Right renal pelvis (tissue), 4 donors: ENCODE measurements at regions not wholly inside any gene's neighbourhood (a gene's known extent, or its start where the extent isn't known, plus 50 kb on each side); places are given as distances from the start of the nearest gene placed in this dataset.

Experiments
- DNase-seq, 4 donors: peaks; one replicate each; pipeline ENCODE4 v3.0.0-alpha.2; 2013; ENCODE audit warnings: low read depth in 4 of 4, low spot score in 3 of 4, missing footprints in 1 of 4

DNA sequence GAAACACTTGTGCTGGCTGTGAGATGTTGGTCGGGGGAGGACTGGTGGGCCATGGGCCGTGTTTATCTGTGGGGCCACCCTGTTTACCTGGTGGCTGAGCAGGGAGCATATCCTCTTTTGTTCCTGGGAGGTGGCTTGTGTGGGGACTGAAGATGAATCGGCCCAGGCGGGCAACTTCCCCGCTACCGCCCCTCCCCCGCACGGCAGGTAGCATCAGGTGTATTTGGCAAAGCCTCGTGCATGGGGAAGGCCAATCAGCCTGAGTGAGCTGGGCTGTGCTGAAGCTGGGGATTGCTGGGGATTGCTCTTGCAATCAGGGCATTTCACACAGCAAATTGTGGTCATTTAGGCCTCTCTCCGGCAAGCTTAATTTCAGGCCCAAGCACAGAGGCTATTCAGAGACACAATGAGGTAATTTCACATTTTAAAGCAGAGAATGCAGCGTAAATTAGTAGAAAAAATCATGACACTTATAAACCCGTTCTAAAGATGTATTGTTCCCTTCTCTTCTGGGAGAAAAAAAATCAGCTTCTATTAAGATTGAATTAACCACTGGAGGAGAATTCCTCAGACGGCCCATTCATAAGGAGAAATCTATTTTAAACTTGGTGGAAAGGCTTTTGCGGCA, 197.7 kb upstream of the POU3F1 start:
- no peak for DNase-seq

DNA sequence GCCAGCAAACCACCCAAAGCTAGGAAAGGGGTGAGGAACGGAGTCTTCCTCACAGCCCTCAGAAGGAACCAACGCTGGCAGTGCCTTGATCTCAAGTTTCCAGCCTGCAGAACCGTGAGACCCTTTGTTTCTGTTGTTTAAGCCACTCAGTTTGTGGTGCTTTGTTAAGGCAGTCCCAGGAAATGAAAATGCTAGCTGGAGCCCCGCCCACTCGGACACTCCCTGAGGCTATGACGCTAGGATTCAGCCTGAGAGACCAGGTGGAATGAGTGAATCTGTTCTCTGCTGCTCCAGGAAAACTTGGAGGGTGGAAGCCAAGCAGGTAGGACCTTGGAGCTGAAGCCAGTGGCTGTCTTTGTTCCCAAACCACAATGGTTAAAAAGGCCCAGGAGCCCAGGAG, 196.5 kb upstream of the POU3F1 start:
- DNase-seq = no peak

GRCh38 chr1:38242506-38242905, 195.9 kb upstream of the POU3F1 start:
- DNase-seq = no peak

GRCh38 chr1:38241594-38242334, 195.2 kb upstream of the POU3F1 start:
- DNase-seq = no peak

DNA sequence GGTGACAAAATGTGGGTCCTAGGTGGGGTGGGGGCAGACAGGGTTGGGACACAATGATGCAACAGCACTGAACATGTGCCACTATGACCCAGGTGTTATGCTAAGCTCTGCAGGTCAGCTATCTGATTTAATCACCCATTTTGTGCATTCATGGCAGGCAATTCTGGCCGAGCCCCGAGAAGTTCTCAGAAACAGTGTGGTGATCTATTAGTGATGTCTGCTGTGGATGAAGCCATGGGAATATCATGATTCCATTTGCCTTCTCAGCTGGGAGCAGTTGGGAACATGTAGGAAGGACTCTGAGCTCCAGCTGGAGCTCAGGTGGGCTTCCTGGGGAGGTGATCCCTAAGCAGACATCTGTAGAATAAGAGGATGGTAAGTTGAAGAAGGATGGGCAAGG, 194.0 kb upstream of the POU3F1 start:
- no peak for DNase-seq

DNA sequence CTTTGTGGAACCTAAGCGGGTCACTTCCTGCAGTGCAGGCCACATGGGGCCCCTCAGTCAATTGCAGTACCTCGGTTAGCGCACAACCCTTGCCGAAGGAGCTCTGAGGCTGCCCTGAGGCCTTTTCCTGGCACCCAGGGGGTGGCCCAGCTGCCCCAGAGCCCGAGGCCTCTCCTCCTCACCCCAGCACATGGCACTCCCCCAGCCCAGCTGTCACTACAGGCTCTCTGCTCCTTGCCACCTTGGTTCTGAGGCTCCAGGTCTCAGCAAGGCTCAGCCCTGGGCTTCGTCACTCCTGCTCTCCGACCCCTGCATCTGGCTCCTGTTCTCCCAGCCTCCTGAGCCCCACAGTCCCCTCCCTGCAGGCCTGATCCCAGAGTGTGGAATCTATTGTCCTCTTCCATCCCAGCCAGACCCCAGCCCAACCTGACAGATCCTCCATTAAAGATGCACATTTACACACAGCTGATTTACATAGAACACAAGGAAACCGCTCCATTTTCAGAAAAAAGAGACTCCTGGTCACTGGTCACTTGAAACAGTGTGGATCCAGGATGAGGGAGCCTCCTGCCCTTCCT, 192.8 kb upstream of the POU3F1 start:
- no peak for DNase-seq

DNA sequence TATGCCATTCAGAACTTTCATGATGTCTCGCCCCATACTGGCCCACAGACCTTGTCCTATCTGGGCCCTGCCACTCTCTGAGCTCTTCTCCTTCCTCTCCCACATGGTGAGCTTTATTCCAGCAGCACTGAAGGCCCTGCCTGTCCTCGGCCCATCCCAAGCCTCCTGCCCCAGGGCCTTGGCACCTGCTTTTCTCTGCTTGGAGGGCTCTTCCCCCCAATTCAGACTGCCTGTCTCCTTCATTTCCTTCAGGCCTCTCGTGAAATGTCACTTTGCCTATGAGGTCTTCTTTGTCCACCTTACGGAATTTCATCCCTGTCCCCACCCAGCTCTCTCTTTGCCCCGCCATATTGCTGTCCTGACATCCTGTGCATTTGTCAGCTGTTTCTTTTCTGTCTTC, 191.7 kb upstream of the POU3F1 start:
- DNase-seq = no peak

DNA sequence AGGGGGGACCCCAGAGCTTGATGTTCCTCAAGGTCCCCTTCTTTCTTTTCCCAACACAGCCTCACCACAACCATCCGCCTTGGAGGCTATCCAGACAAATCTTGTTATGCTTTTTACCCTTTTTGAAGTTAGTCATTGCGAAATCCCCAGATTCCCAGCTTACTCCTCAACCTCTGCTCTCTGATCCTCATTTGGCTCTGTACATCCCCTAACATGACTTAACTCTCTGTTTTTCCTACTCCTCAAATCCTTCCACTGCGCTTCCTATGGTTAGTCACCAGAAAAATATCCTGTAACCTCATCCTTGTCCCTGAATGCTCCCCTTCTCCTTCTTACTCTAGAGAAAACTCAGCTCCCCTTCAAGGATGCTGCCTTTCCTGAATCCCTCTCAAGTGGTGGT, 189.1 kb upstream of the POU3F1 start:
- DNase-seq = no peak

GRCh38 chr1:38231941-38232340, 185.3 kb upstream of the POU3F1 start:
- no peak for DNase-seq

DNA sequence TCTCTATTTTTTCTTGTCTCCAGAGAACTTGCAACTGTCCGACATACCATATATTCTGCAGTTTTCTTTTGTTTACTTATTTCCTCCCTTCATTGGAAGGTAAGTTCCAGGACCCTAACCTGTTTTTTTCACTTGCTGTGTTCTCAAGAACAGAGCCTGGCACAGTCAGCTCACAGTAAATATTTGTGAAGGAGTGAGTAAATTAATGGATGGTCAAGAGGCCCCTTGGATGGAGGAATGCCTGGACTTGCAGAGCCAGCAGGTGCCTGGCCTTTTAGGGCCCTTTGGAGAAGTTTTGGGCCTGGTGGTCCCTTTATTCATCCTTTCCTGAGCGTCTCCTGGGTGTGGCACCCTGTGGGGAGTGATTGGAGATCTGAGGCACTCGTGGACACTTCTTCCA, 182.1 kb upstream of the POU3F1 start:
- no peak for DNase-seq

- DNase-seq = no peak
These were observed 179.2 kb upstream of the POU3F1 start for GRCh38 chr1:38225745-38226144.

DNA sequence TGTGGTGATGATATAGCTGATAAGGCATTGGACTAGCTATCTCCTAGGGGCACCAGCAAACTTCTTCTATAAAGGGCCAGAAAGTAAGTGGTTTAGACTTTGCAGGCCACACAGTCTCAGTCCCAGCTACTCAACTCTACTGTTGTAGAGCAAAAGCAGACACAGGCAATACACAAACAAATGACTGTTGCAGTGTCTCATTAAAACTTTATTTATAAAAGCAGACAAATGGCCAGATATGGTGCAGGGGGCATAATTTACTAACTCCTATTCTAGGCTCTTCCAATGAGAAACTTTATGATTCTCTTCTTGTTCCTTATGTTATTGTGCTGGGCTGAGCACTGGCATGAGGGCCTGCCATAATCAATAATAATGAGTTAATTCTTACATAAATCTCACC, 176.8 kb upstream of the POU3F1 start:
- no peak for DNase-seq

DNA sequence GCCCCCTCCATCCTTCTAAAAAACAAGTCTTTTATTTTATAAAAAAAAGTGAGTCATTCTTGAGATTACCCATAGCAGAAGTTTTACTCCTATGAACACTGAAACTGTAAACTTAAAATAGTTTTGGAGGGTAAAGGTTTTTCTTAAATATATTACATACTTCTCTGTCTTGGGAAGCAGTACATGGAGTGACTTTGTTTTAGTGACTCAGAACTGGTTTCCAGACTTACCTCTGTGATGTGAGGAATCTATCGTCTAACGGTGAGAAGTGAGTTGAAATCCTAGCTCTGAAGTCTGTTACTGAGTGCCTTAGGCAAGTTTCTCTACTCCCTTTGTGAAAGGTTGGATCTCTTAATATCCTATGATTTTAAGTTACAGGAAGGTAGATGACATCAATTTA, 176.3 kb upstream of the POU3F1 start:
- DNase-seq = no peak

GRCh38 chr1:38221006-38221649, 174.5 kb upstream of the POU3F1 start:
- DNase-seq = no peak

GRCh38 chr1:38217316-38217715, 170.7 kb upstream of the POU3F1 start:
- DNase-seq = no peak

DNA sequence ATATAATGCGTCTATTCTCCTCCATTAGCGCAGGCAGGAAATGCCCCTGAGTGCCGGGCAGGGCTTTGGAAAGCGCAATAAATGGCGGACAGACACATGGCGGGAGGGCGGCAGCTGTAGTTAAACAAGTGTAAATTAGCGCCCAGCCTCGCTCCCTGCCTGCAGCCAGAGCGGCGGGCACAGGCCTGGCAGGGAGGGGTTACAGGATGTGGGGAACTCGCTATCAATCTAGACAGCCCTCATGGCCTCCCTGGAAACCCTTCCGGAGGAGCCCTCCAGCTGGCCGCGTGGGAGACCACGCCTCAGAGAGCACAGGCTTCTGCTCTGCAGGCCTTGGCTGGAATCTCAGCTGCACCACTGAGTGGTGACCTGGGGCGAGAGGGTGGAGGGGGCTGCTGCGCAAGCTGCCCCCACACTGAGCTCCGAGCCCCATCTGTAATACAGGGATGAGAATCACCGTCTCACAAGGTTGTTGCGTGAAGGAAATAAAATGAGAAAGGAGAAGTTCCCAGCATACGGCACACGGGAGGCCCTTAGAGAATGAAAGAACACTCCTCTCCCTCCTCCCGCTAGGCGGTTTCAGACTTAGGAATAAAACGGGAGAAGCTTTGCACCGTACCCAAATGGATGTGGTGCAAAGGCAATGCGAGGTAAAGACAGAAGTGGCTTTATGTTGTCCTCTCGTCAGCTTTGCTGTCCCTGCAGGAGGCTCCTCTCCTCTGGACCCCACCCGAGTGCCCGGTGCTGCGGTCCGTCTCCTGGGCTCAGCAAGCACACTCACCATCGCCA, 167.2 kb upstream of the POU3F1 start:
- no peak for DNase-seq

DNA sequence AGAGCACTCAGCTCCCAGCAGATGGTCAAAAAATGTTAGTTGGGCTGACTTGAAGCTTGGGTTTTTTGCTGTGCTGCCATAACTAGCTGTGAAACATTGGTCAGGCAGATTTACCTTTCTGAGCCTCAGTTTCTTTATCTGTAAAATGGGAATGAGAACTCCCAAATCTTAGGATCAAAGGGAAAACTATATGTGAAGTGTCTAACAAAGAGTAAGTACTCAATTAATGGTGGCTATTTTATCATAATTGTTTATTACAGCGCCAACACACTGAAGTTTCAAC, 164.2 kb upstream of the POU3F1 start:
- no peak for DNase-seq

DNA sequence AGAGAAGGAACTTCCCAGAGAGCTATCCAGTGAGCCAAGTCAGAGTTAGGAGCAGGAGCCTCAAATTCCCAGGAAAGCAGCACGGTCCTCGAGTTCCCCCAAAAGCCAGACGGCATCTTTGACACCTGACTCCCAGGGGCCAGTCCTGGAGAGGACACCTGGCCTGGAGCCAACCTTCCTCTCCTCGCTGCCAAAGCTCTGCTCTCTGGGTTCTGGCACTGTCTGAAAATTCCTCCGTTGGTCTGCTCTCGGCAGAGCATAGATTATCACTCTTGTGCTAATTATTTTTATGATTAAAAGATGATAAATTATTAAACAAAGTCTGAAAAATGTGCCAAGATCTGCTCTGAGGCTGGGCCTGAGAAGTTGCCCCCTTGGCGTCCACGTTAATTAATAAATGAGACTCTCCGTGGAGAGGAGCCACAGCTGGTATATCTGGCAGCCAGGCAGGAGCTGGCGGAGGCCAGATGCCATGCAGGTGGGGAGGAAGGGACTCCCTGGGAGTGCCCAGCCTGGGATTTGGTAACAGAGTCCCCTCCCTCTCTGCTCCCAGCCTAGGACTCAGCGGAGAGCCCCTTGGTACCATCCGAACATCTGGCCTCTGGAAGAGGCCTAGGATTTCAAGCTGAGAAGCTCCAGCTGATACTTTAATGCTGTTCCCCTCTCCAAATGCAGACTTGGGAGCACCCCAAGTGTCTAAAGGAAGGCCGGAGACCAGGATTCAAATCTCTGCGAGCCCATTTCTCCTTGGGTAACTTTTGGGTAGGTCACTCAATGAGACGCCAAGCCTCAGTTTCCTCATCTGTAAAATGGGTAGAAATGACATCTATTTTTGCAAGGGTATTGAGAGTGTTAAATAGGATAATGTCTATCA, 163.7 kb upstream of the POU3F1 start:
- no peak for DNase-seq

DNA sequence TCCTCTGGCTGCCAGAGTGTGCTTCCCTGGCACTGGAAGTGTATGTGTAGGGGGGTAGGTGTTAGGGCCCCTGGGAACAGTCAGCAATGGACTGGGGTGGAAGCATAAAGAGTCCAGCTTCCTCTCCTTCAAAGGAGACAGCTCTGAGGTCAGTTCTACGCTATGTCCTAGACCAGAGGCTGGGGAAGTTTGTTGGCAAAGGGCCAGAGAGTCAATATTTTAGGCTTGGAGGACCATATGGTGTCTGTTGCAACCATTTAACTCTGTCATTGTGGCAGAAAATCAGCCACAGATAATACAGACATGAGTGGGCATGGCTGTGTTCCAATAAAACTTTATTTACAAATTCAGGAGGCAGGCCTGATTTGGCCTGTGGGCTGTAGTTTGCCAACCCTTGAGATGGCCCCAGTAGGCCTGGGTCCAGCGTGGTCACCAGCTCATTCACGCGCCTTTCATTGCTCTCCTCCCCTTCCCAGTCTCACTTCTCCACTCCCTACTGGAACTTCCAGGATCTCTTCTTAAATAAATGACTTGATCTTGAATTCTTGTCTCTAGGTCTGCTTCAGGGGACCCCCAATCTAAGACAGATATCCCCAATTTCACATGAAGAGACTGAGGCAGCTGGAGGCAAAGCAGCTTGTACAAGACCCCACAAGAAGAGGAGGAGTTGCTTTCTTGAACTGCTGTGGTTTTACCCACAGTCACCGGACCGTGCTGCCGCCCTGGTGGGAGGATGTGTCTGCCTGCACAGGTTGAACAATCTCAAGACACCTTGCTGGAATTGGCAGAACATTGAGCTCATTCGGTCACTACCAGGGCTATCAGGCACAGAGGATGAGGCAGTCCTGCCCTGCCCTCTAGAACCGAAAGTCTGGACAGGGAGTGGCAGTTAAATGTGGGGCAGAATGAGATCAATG, 162.4 kb upstream of the POU3F1 start:
- DNase-seq = no peak
